Stimulated activated CD4-positive, alpha-beta T cell treated with anti-CD3 and anti-CD28 coated beads, Interleukin-4, amount 100 ng/mL, for 48 hours (primary cell): ENCODE measurements at regions not wholly inside any gene's neighbourhood (a gene's known extent, or its start where the extent isn't known, plus 50 kb on each side); places are given as distances from the start of the nearest gene placed in this dataset.

Source experiments
- DNase-seq, 2 donors: peaks; one replicate each; pipeline ENCODE4 v3.0.0-alpha.2; 2020; ENCODE audit warnings: low read depth in 2 of 2

- peak; percentile 9 to 19 for DNase-seq
These were observed 1089.1 kb downstream of the SLC6A15 start for GRCh38 chr12:83823386-83824045.

DNA sequence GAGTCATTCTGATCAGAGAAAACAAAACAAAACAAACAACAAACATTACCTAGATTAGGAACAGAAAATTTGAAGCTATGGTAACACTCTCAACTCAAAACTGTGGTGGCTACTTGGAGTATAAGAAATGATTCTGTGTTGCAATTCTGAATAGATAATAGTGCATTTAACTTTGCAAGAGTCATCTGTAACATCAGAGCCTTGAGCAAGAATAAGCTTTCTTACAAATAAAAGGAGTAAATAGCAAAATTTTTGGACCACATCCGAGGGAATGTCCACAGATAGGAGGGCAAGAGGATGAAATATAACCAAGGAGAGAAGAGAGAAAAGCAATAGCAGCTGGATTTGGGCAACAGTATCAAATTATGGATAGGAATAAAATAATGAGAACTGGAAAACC, 1090.6 kb downstream of the SLC6A15 start:
- DNase-seq = no peak

- DNase-seq = no peak
These were observed 1093.7 kb downstream of the SLC6A15 start for GRCh38 chr12:83818881-83819280.

DNA sequence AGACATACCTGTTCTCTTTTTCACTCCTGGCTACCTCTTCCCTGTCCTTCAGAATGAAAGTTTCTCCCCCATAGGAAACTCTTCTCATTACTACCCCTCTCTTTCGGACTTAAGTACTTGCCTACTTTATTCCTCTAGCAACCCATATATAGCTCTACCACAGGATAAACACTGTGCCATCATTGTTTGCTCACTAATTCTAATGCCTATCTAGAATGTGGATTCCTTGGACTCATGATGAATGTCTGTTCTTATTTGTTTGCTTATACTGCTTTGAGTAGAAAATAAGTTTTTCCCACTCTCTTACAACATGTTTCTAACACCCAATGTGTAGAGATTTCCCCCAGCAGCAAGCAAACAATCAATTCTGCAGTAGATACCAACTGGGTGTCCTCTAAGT, 1094.9 kb downstream of the SLC6A15 start:
- DNase-seq = no peak

DNA sequence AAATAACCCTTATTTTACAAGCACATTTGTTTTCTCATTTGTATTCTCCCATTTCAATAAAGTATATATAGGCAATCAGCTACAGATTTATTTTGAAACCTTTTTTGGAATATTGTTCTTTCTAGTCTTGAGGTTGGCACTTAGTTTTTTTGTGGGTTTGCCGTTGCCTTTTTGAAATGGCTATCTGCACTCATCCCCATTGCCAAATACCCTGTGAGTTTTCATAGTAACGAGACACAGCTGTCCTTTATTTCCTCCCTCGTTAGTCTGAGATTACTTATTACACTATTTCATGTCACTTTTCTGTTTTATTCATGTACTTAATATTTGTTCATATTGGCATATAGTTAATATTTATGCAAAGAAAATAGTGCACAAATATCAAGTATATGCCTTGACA, 1104.0 kb downstream of the SLC6A15 start:
- no peak for DNase-seq

- DNase-seq = no peak
These were observed 1104.7 kb downstream of the SLC6A15 start for GRCh38 chr12:83807871-83808270.

GRCh38 chr12:83805873-83806272, 1106.7 kb downstream of the SLC6A15 start:
- no peak for DNase-seq

DNA sequence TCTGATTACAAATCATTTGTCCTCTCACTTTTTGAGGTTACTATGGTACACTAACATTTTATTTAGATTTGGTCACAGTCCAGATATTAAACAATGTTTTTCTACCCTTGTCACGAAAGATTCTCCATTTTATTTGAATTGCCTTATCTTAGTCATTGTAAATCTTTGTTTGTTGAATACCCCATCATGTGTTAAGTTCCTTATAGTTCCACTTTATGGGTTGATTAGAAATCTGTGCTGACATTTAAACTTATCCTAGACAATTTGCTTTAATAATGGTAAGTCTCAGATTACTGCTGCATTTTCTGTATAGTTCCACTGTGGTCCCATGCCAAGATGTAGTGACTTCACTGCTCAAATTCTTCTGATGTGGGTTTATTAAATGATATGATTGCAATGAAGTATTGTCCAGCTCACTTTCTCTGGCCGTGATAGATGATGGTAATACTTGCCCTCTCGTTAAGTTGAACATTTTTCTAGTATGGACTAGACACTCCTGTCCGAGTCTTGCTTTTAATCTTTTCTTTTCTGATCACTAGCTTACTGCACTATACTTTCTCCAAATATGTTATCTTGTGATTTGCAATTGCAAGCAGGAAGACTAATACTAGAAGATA, 1107.3 kb downstream of the SLC6A15 start:
- no peak for DNase-seq

DNA sequence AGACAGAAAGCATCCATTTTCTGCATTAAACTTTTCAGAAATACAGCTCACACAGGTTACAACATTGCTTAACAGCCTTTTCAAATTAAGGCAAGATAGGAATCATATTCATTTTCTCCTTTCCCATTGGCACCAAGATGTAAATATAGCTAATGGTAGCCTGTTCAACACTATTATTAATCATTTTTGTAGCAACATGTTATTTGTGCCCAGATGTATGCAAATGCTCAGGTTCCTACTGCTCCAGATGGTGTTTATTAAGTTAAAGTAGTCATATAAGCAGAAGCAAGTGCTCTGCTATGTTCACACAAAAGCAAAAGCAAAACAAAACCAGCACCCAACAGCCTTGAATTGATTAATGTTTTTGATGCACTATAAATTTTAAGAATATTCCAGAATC, 1110.6 kb downstream of the SLC6A15 start:
- no peak for DNase-seq

- DNase-seq = no peak
These were observed 1112.6 kb downstream of the SLC6A15 start for GRCh38 chr12:83800022-83800421.

DNA sequence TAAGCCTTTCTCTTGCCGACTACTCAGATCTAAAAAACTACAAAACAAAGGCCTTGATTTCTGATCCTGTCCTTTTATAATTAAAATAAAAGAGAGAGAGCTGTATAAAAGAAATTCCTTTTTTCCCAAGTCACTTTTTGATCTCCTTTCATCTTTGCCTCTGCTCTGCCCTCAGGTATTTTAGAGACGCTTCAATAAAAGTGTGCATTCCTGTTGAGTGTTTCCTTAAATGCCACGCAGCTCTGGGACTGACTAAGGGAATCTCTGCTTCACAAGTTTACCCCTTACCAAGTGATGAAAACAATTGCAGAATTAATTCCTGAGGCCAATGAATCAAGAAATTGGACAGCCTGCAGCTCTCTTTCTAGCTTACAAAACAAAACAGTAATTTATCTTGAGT, 1109.8 kb downstream of the TMTC2 start:
- no peak for DNase-seq

- DNase-seq = no peak
These were observed 1106.9 kb downstream of the TMTC2 start for GRCh38 chr12:83793616-83794015.

- DNase-seq = no peak
These were observed 1097.7 kb downstream of the TMTC2 start for GRCh38 chr12:83784298-83784890.

DNA sequence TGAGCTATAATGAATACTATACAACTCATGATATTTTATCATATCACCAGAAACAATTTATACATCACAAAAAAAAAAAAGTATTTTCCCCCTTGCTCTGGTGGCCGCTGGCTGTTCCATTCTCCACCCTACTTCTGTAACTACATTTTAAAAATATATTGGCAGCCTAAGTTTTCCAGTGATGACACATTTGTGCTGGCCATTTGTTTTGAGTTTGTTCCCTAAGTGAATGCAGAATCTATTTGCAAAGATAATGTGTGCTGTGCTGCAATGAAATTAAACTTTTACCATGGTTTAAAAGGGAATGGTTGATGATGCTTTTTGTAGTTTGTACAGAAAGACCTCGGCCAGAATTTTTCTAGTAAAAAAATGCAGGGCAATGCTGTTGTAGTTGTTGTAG, 1092.8 kb downstream of the TMTC2 start:
- no peak for DNase-seq

GRCh38 chr12:83769151-83769550, 1082.4 kb downstream of the TMTC2 start:
- no peak for DNase-seq

DNA sequence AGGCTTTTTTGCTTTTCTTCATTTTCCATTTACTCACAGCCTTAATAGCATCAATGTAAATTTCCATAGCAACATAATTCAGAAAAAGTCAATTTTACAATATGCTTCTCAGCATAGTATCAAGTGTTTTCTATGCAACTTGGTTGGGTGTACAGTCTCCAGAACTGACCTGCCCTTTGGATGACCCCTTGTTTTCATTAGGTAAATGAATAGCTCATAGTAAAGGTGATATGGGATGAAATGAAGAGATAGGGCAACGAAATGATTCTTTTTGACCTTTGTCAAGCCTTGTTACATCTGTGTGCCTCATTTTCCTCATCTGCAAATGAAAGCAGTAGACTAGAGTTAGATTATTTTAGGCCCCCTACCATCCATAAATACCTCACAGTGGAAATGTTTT, 1081.0 kb downstream of the TMTC2 start:
- no peak for DNase-seq

DNA sequence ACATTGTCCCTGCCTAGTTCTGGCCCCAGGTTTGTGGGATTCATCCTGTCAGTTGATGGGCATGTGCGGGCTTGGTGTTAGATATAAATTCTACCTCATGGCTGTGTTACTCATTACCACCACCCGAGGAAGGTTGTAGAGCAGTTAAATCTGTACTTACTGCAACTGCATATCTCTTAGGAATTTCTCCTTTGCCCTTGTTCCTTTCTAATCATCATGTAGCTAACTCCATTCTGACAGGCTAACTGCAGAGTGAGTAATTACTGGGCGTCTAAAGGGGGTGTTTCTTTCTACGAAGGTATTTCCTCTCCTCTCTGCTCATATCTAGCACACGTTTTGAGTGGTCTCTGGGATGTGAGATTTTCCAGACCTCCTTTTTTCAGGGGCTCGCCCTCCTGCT, 1076.7 kb downstream of the TMTC2 start:
- DNase-seq = no peak

GRCh38 chr12:83759906-83760305, 1073.2 kb downstream of the TMTC2 start:
- DNase-seq = no peak

DNA sequence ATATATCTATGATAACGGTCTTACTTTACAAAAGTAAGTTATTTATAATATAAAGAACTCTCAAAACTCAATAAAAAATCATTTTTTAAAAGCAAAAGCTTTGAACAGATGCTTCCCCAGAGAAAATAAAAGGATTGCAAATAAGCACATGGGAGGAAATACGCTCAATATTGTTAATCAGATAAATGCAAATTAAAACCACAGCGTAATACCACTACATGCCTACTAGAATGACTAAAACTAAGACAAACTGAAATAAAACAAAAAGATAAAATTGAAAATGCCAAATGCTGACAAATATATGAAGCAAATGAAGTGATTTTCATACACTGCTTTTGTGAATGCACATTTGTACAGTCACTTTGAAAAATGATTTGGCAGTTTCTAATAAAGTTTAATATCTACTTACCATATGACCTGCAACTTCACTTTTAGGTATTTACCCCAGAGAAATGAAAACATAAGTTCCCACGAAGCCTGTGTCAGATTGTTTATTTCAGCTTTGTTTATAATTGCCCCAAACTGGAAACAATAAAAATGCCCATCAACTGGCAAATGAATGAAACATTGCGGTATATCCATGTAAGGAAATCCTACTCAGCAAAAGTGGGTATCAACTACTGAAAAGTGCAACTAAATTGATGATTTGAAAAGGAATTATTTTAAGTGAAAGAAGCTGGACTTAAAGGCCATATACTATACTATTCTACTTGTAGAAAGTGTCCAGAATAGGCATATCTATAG, 1072.4 kb downstream of the TMTC2 start:
- DNase-seq = no peak

DNA sequence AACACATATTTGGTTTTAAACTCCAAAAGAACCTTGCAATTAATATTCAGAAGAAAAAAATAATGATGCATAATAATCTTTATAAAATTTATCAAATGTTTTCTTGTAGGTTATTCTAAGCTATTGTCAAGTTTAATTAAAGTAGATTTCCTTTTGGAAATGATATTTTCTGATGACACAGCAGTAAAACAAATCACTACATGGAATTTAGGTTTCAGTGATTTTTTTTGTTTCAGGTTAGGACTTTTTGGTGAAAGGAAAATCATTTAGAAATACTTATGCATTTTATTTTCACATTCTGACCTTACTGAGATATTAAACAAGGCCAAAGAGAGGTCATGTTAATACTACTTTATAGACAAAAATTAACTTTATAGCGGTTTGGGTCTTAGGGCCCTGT, 1067.2 kb downstream of the TMTC2 start:
- no peak for DNase-seq

DNA sequence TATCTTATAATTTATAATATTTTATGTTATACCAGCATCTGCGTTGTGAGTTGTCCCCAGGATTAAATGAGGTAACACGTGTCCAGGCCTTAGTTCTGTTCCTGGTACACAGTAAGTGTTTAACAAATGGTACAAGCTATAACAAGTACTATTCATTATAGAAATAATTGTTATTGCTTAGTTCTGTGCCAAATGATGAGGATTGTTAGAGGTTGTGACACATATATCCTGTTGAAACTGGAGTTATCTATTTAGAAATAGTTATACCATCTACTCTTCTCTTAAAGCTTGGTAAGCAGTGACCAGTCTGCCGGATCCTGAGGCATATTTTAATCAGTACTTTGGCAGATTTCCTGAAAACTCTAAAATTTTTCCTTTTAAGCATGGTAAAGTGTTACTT, 1066.5 kb downstream of the TMTC2 start:
- no peak for DNase-seq

DNA sequence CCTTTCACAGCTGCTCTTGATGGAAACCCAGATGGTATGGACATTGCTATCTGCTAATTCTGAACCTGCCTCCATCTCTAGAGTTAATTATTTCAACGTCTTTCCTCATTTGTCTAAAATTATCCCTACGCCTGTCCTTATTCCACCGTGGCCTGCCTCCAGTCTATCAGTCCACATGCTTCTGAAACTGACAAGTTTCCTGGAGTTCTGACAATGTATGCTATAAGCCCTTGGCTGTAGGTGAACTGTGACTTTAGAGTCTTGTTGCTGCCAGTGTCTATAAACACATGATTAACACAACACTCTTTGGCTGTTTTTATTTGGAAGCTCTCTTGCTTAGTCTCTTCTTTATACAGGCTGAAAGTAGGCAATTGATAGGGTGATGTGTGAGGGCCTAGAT, 1052.9 kb downstream of the TMTC2 start:
- DNase-seq = no peak

- no peak for DNase-seq
These were observed 1024.1 kb downstream of the TMTC2 start for GRCh38 chr12:83710851-83711250.
